Mesodermal cell (in vitro differentiated cells): ENCODE measurements at regions not wholly inside any gene's neighbourhood (a gene's known extent, or its start where the extent isn't known, plus 50 kb on each side); places are given as distances from the start of the nearest gene placed in this dataset.

ENCODE experiments used
- H3K27ac ChIP-seq: 2 replicates; pipeline ENCODE4 v1.7.0; 2013; ENCODE audit warnings: mild to moderate bottlenecking, low read depth, low read length, moderate library complexity; ENCODE audit not compliant: severe bottlenecking
- H3K36me3 ChIP-seq: 2 replicates; pipeline ENCODE4 v1.7.1; 2013; ENCODE audit warnings: mild to moderate bottlenecking, low read length, moderate library complexity; ENCODE audit not compliant: control insufficient read depth, insufficient read depth
- H3K4me1 ChIP-seq: one replicate; pipeline ENCODE4 v1.7.1; 2013; ENCODE audit warnings: mild to moderate bottlenecking, low read length; ENCODE audit not compliant: insufficient read depth, control insufficient read depth, poor library complexity, severe bottlenecking
- H3K4me3 ChIP-seq: 2 replicates; pipeline ENCODE4 v1.7.0; 2013; ENCODE audit warnings: low read length, control low read depth, mild to moderate bottlenecking; ENCODE audit not compliant: insufficient read depth, poor library complexity, severe bottlenecking; ENCODE audit errors: extremely low read depth
- H3K9me3 ChIP-seq: 2 replicates; pipeline ENCODE4 v1.7.1; 2013; ENCODE audit warnings: mild to moderate bottlenecking, low read length, moderate library complexity; ENCODE audit not compliant: control insufficient read depth
- WGBS, 2 experiments: methylation state at CpG; one replicate each; pipeline ENCODE4 v1.1.5; 2013; ENCODE audit warnings: missing lambda C conversion rate in 2 of 2; ENCODE audit not compliant: insufficient coverage in 2 of 2; 5-methylcytosine and 5-hydroxymethylcytosine counted together

- Histone ChIP-seq H3K4me3 (no peak overlapping the region), H3K36me3 (no peaks in the 10 kb centered on the region), H3K9me3 (no peaks in the 10 kb centered on the region), H3K27ac (no peak overlapping the region), H3K4me1 (no peaks in the 10 kb centered on the region)
- 80 to 83% methylated on average over 4 of the region's 4 CpGs for WGBS, 2 experiments
Observed at GRCh38 chr12:28814246-28814645, 334.8 kb upstream of the FAR2 start.

GRCh38 chr12:28817524-28817923 is 331.6 kb upstream of the FAR2 start:
- no peaks in the 10 kb centered on the region for H3K36me3 ChIP-seq
- no peaks in the 10 kb centered on the region for H3K4me1 ChIP-seq
- no peak overlapping the region for H3K4me3 ChIP-seq
- H3K27ac ChIP-seq: no peak overlapping the region
- WGBS, 2 experiments: 80 to 86% methylated on average over 7 of the region's 7 CpGs
- no peaks in the 10 kb centered on the region for H3K9me3 ChIP-seq

GRCh38 chr12:28824193-28824846 is 324.8 kb upstream of the FAR2 start:
- H3K4me3 ChIP-seq: no peak overlapping the region
- H3K36me3 ChIP-seq: no peaks in the 10 kb centered on the region
- H3K9me3 ChIP-seq: no peaks in the 10 kb centered on the region
- no peak overlapping the region for H3K27ac ChIP-seq
- 100% methylated on average over 1 of the region's 2 CpGs; no CpG with 5 or more reads in 1 of the 2 experiments for WGBS, 2 experiments
- no peaks in the 10 kb centered on the region for H3K4me1 ChIP-seq

GRCh38 chr12:28824849-28825248 is 324.2 kb upstream of the FAR2 start:
- Histone ChIP-seq H3K27ac (no peak overlapping the region), H3K4me1 (no peaks in the 10 kb centered on the region), H3K9me3 (no peaks in the 10 kb centered on the region), H3K36me3 (no peaks in the 10 kb centered on the region), H3K4me3 (no peak overlapping the region)

- Histone ChIP-seq H3K9me3 (no peaks in the 10 kb centered on the region), H3K36me3 (no peaks in the 10 kb centered on the region), H3K27ac (no peak overlapping the region), H3K4me3 (no peak overlapping the region), H3K4me1 (no peaks in the 10 kb centered on the region)
Observed at GRCh38 chr12:28826766-28827165, 322.3 kb upstream of the FAR2 start.

- no peaks in the 10 kb centered on the region for H3K9me3 ChIP-seq
- peak overlapping the region; percentile 33 for H3K27ac ChIP-seq
- no peaks in the 10 kb centered on the region for H3K36me3 ChIP-seq
- WGBS, 2 experiments: 60 to 88% methylated on average over 1 to 3 of the region's 3 CpGs
- H3K4me1 ChIP-seq: no peaks in the 10 kb centered on the region
- H3K4me3 ChIP-seq: no peak overlapping the region
Observed at GRCh38 chr12:28827861-28828260, 321.2 kb upstream of the FAR2 start.

GRCh38 chr12:28828318-28828717 is 320.8 kb upstream of the FAR2 start:
- Histone ChIP-seq H3K4me1 (no peaks in the 10 kb centered on the region), H3K9me3 (no peaks in the 10 kb centered on the region), H3K4me3 (no peak overlapping the region), H3K36me3 (no peaks in the 10 kb centered on the region), H3K27ac (peak overlapping the region; percentile 33)
- 77 to 93% methylated on average over 2 of the region's 2 CpGs for WGBS, 2 experiments

- Histone ChIP-seq H3K4me3 (no peak overlapping the region), H3K9me3 (no peaks in the 10 kb centered on the region), H3K4me1 (no peaks in the 10 kb centered on the region), H3K27ac (no peak overlapping the region), H3K36me3 (no peaks in the 10 kb centered on the region)
- 80 to 84% methylated on average over 6 to 10 of the region's 11 CpGs for WGBS, 2 experiments
Observed at GRCh38 chr12:28830491-28830890, 318.6 kb upstream of the FAR2 start.

GRCh38 chr12:28844718-28845117 is 304.4 kb upstream of the FAR2 start:
- no peaks in the 10 kb centered on the region for H3K4me1 ChIP-seq
- H3K27ac ChIP-seq: no peak overlapping the region
- WGBS, 2 experiments: 100% methylated on average over 1 of the region's 2 CpGs; no CpG with 5 or more reads in 1 of the 2 experiments
- H3K9me3 ChIP-seq: no peaks in the 10 kb centered on the region
- H3K36me3 ChIP-seq: no peaks in the 10 kb centered on the region
- no peak overlapping the region for H3K4me3 ChIP-seq

GRCh38 chr12:28851781-28852180 is 297.3 kb upstream of the FAR2 start:
- no peak overlapping the region for H3K4me3 ChIP-seq
- WGBS, 2 experiments: 84 to 95% methylated on average over 3 to 4 of the region's 6 CpGs
- no peaks in the 10 kb centered on the region for H3K4me1 ChIP-seq
- H3K9me3 ChIP-seq: no peaks in the 10 kb centered on the region
- H3K36me3 ChIP-seq: no peaks in the 10 kb centered on the region
- no peak overlapping the region for H3K27ac ChIP-seq

GRCh38 chr12:28855761-28856310 is 293.2 kb upstream of the FAR2 start:
- no peak overlapping the region for H3K4me3 ChIP-seq
- no peaks in the 10 kb centered on the region for H3K4me1 ChIP-seq
- H3K27ac ChIP-seq: no peak overlapping the region
- H3K36me3 ChIP-seq: no peaks in the 10 kb centered on the region
- WGBS, 2 experiments: 83% methylated on average over 1 of the region's 4 CpGs; no CpG with 5 or more reads in 1 of the 2 experiments
- no peaks in the 10 kb centered on the region for H3K9me3 ChIP-seq
